WERI-Rb-1 (cell line): ENCODE measurements at regions not wholly inside any gene's neighbourhood (a gene's known extent, or its start where the extent isn't known, plus 50 kb on each side); places are given as distances from the start of the nearest gene placed in this dataset.
A peak's percentile ranks its signal among the peaks of the same experiment; 100 is the strongest.

Source experiments
- DNase-seq: peaks from one replicate; pipeline ENCODE4 v3.0.0-alpha.2; 2020
- H3K27ac ChIP-seq: fragments of 250-450 bp; sonication (Bioruptor Pico); 2 replicates; pipeline ENCODE4 v1.5.1; 2020; ENCODE audit warnings: mild to moderate bottlenecking, moderate library complexity
- H3K27me3 ChIP-seq: fragments of 250-450 bp; sonication (Bioruptor Pico); 2 replicates; pipeline ENCODE4 v1.5.1; 2021; ENCODE audit warnings: mild to moderate bottlenecking, low read depth, moderate library complexity; ENCODE audit not compliant: insufficient read depth, severe bottlenecking
- H3K36me3 ChIP-seq: fragments of 250-450 bp; sonication (Bioruptor Pico); 2 replicates; pipeline ENCODE4 v1.5.1; 2020; ENCODE audit warnings: mild to moderate bottlenecking, moderate library complexity
- H3K4me3 ChIP-seq: 2 replicates; pipeline ENCODE4 v1.5.1; 2011; ENCODE audit warnings: low read depth, mild to moderate bottlenecking, control low read depth, low read length
- H3K9me3 ChIP-seq: fragments of 250-450 bp; sonication (Bioruptor Pico); 2 replicates; pipeline ENCODE4 v1.5.1; 2021; ENCODE audit warnings: mild to moderate bottlenecking, moderate library complexity; ENCODE audit not compliant: severe bottlenecking
- TF ChIP-seq, protein P1 (sequence below): IDR thresholded peaks from 2 replicates; pipeline ENCODE4 v1.5.1; 2011; ENCODE audit warnings: low read depth, mild to moderate bottlenecking, control low read depth, inconsistent platforms, low read length

DNA sequence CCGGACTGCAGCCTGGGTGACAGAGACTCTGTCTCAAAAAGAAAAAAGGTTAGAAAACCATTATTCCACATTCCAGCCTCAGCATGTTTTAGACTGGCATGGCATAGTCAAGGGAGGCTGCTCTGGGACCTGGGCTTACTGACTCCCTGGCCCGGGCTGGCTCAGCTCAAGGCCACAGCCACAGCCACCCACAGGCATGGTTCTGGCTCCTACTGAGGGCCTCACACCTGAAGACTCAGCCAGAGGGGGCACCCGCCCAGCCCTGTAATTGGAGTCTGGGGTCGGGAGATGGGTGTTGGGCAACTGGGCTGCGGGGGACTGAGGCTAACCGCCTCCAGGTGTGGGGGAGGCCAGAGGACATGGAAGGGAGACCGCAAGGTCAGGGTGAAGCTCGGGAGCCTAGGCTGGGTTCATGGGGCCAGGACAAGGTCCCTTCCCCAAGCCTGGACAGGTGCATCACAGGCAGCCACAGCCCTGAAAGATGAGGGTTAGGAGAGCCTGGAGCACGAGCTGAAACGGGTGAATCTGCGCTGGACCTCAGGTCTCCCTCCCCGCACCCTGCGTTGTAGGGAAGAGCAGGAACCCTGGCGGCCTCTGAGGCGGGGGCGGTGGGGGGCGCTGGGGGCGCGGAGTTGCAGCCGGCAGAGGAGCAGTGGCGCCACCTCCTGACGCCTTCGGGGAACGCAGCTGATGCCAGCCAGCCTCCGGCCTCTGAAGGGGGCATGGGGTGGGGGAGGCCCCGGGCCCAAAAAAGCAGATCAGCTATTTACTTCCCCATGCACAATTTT lies 67.7 kb upstream of the SRSF6 start:
- H3K27me3 ChIP-seq = peaks cover 12% of the 10 kb centered on the region
- DNase-seq = peak; percentile 47
- TF ChIP-seq, protein P1, sequence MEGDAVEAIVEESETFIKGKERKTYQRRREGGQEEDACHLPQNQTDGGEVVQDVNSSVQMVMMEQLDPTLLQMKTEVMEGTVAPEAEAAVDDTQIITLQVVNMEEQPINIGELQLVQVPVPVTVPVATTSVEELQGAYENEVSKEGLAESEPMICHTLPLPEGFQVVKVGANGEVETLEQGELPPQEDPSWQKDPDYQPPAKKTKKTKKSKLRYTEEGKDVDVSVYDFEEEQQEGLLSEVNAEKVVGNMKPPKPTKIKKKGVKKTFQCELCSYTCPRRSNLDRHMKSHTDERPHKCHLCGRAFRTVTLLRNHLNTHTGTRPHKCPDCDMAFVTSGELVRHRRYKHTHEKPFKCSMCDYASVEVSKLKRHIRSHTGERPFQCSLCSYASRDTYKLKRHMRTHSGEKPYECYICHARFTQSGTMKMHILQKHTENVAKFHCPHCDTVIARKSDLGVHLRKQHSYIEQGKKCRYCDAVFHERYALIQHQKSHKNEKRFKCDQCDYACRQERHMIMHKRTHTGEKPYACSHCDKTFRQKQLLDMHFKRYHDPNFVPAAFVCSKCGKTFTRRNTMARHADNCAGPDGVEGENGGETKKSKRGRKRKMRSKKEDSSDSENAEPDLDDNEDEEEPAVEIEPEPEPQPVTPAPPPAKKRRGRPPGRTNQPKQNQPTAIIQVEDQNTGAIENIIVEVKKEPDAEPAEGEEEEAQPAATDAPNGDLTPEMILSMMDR = peak; percentile 69
- no peaks in the 10 kb centered on the region for H3K9me3 ChIP-seq
- H3K4me3 ChIP-seq = no peak overlapping the region
- no peaks in the 10 kb centered on the region for H3K36me3 ChIP-seq
- no peak overlapping the region for H3K27ac ChIP-seq

GRCh38 chr20:43389211-43389610 lies 68.5 kb upstream of the SRSF6 start:
- H3K36me3 ChIP-seq = no peaks in the 10 kb centered on the region
- TF ChIP-seq, protein P1 = no peak

DNA sequence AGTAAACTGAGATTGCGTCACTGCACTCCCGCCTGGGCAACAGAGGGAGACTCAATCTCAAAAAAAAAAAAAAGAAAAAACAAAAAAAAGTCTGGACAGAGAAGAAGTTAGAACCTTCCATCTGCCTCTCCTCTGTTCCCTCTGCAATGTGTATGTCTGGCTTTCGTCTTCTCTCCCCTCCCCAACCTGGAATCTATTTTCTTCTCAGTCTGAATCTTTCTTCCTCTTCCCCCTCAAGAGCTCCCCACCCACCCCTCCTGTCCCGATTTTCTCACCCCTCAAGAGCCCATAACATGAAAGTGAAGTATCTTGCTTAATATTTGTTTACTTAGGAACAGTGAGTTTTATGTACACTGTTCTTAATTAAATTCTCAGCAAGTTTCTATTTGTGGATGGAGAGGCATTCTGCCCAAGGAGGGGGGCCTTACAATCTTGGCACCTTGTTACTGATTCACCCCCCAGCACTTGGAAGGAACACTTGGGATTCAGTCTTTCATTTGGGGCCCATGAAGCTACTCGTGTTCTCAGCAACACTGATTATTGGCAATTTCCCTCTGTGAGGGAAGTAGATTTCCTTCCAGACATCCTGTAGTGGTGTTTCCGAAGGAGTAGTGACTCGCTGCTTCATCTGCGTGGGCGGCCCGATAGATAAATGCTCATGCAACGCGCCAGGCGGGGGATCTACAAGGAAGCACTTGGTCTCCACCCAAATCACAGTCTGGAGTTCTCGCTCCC lies 69.3 kb upstream of the SRSF6 start:
- no peak for DNase-seq
- Histone ChIP-seq H3K4me3 (no peak overlapping the region), H3K27me3 (peaks cover 21% of the 10 kb centered on the region), H3K27ac (no peak overlapping the region), H3K36me3 (no peaks in the 10 kb centered on the region), H3K9me3 (no peaks in the 10 kb centered on the region)
- TF ChIP-seq, protein P1 = no peak

More at GRCh38 chr20:43389211-43389610, 68.5 kb upstream of the SRSF6 start:
- H3K4me3 ChIP-seq = no peak overlapping the region
- no peak overlapping the region for H3K27ac ChIP-seq
- DNase-seq = no peak
- H3K27me3 ChIP-seq = peaks cover 15% of the 10 kb centered on the region
- no peaks in the 10 kb centered on the region for H3K9me3 ChIP-seq

DNA sequence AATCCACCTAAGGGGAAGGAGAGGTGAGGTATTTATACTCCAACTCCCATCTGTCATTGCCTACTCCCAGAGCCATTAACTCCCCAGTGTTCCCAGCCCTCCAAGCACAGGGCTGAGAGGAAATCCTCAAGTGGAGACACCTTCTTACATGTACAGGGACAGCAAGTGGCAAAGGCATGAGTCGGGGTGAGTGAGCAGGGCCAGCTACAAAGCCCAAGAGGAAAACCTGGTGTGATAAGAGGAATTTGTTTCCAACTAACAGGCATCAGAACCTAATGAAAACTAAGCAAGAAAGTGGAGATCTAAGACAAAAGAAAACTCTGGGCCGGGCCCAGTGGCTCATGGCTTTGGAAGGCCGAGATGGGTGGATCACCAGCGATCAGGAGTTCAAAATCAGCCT lies 70.0 kb upstream of the SRSF6 start:
- TF ChIP-seq, protein P1 = no peak
- DNase-seq = no peak
- peaks cover 21% of the 10 kb centered on the region for H3K27me3 ChIP-seq
- no peak overlapping the region for H3K4me3 ChIP-seq
- H3K9me3 ChIP-seq = no peaks in the 10 kb centered on the region
- H3K27ac ChIP-seq = no peak overlapping the region
- no peaks in the 10 kb centered on the region for H3K36me3 ChIP-seq

DNA sequence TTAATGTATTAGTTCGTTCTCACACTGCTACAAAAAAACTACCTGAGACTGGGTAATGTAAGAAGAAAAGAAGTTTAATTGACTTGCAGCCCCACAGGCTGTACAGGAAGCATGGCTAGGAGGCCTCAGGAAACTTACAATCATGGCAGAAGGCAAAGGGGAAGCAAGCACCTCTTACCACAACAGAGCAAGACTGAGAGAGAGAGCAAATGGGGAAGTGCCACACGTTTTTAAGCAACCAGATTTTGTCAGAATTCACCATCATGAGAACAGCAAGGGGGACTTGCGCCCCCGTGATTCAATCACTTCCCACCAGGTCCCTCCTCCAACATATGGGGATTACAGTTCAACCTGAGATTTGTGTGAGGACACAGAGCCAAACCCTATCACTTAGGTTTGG lies 70.8 kb upstream of the SRSF6 start:
- H3K36me3 ChIP-seq = no peaks in the 10 kb centered on the region
- no peak overlapping the region for H3K4me3 ChIP-seq
- no peak overlapping the region for H3K27ac ChIP-seq
- DNase-seq = no peak
- peaks cover 21% of the 10 kb centered on the region for H3K27me3 ChIP-seq
- TF ChIP-seq, protein P1 = no peak
- H3K9me3 ChIP-seq = no peaks in the 10 kb centered on the region
